ENCODE measurements at regions not wholly inside any gene's neighbourhood (a gene's known extent, or its start where the extent isn't known, plus 50 kb on each side); places are given as distances from the start of the nearest gene placed in this dataset.

DNA sequence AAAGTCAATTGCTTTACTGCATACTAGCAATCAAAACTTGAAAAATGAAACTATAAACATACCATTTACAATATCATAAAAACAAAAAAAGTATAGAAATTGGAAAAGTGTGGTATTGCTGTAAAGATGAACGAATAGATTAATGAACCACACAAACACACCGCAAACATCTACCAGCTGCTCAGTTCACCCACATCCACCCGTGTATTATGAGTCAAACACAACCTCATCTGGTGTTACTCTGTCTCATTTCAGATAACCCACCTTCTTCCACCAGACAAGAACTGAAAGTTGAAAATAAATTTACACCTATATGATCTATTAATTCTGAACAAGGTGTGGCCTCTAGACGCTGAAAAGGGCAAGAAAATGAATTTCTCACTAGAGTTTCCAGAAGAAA, 53.3 kb downstream of the BLID start:
- TF ChIP-seq, protein P1, sequence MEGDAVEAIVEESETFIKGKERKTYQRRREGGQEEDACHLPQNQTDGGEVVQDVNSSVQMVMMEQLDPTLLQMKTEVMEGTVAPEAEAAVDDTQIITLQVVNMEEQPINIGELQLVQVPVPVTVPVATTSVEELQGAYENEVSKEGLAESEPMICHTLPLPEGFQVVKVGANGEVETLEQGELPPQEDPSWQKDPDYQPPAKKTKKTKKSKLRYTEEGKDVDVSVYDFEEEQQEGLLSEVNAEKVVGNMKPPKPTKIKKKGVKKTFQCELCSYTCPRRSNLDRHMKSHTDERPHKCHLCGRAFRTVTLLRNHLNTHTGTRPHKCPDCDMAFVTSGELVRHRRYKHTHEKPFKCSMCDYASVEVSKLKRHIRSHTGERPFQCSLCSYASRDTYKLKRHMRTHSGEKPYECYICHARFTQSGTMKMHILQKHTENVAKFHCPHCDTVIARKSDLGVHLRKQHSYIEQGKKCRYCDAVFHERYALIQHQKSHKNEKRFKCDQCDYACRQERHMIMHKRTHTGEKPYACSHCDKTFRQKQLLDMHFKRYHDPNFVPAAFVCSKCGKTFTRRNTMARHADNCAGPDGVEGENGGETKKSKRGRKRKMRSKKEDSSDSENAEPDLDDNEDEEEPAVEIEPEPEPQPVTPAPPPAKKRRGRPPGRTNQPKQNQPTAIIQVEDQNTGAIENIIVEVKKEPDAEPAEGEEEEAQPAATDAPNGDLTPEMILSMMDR (IDR thresholded peaks at IDR 0.05; ENCODE audit: low read depth, low read length, missing control alignments) = no peak
- no peak for DNase-seq (ENCODE audit: low read depth)

DNA sequence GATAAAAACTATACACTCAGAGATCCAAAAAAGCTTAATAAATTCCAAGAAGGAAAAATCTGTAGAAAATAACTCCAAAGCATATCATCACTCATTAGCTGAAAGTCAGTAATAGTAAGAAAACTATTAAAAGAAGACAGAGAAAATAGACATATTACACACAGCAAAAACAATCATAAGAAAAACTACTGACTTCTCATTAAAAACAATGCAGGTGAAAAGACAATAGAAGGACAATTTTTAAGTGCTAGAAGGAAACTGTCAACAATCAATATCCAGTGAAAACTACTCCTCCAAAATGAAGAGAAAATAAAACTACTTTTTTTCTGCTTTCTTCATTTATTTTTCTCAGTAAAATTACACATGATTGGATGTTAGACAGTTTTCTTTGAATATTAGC, 56.5 kb downstream of the BLID start:
- no peak overlapping the region for H3K4me3 ChIP-seq (ENCODE audit: low read depth, low read length)
- TF ChIP-seq, protein P1 (IDR thresholded peaks at IDR 0.05; ENCODE audit: low read depth, low read length, missing control alignments) = no peak
- DNase-seq (ENCODE audit: low read depth) = no peak

More for the DNA sequence above, 53.3 kb downstream of the BLID start:
- H3K4me3 ChIP-seq (ENCODE audit: low read depth, low read length) = no peak overlapping the region

DNA sequence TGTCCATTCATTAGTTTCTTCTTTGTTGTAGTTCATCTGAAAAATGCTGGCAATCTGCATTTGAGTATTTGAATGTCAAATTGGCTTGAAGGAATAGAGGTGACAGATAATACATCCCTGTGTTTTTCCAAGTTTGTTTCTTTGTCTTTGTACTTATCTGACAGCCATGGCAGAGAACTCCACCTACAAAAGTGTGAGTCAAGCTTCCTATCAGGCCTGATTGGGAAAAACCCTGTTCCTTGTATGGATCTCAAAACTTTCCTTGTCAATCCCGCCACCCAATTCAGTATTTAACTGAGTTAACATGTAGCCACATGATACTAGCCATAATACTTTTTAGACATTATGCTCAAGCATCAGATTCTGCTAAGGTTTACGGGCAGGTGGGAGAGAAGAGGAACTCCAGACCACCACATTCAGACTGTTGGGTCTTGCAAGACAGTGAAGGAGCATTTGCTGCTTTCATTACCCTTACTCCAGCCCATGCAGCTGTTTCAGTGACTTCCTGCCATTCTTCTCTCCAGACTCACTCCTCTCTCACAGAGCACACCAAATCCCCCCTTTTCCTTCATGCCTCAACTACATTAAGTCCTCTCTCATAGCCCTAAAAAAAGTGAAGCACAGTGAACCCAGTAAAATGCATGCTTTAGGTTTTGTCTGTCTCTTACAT, 65.9 kb downstream of the BLID start:
- no peak overlapping the region for H3K4me3 ChIP-seq (ENCODE audit: low read depth, low read length)
- TF ChIP-seq, protein P1 (IDR thresholded peaks at IDR 0.05; ENCODE audit: low read depth, low read length, missing control alignments) = no peak

DNA sequence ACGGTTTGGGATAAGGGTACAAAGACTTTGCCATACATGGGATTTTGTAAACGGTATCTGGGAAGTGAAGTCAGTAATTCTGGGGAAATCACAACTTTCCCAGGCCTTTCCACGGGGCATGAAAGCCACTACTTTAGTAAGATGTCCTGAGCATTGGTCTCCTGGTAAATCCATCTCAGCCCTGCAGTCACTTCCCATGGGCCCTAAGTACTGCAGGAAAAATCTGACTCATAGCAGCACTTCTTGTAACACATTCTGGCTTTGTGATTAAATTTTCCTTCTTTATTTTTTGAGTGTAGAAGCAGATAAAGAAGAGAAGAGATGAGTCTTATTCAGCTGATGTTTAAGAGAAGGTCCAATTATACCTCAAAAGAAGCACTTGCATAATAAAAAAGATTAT, 67.6 kb downstream of the BLID start:
- TF ChIP-seq, protein P1 (IDR thresholded peaks at IDR 0.05; ENCODE audit: low read depth, low read length, missing control alignments) = no peak
- no peak for DNase-seq (ENCODE audit: low read depth)
- no peak overlapping the region for H3K4me3 ChIP-seq (ENCODE audit: low read depth, low read length)

More for the DNA sequence above, 65.9 kb downstream of the BLID start:
- DNase-seq (ENCODE audit: low read depth) = no peak

DNA sequence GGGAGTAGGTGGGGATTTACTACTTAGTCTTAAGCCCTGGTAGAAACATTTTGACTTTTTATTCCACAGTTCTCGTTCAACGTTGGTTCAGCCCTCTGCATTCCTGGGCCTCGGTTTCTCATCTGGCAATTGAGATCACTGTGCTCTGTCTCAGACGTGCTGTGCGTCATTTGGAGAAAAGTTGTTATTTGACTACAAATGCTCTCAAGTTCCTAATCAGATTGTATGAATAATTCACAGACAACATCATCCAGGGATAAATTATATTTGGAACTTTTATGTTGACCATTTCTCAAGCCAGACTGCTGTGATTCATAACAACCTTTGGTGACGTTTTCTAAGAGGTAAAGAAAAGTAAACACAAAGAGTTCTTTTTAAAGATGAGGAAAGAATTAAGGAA, 69.2 kb downstream of the BLID start:
- TF ChIP-seq, protein P1 (IDR thresholded peaks at IDR 0.05; ENCODE audit: low read depth, low read length, missing control alignments) = no peak
- no peak overlapping the region for H3K4me3 ChIP-seq (ENCODE audit: low read depth, low read length)
- DNase-seq (ENCODE audit: low read depth) = no peak

DNA sequence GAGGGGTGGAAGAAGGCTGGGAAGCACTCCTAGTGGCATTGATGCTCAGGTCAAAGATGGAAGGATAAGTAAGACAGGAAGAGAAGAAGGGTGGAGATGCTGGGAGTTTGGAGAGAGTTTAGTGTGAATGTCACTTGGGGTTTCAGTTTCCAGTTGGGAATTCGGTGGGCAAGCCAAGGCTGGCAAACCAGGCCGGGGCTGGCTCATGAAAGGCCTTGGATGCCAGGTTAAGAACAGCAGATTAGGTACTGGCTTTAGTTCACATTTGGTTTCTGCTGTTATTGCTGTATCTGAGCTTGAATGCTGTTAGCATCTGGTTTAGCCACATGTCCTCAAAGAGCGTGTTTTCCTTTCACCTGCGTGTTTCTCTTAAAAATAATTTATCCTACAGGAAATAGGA, 69.6 kb downstream of the BLID start:
- no peak for DNase-seq (ENCODE audit: low read depth)
- TF ChIP-seq, protein P1 (IDR thresholded peaks at IDR 0.05; ENCODE audit: low read depth, low read length, missing control alignments) = no peak

DNA sequence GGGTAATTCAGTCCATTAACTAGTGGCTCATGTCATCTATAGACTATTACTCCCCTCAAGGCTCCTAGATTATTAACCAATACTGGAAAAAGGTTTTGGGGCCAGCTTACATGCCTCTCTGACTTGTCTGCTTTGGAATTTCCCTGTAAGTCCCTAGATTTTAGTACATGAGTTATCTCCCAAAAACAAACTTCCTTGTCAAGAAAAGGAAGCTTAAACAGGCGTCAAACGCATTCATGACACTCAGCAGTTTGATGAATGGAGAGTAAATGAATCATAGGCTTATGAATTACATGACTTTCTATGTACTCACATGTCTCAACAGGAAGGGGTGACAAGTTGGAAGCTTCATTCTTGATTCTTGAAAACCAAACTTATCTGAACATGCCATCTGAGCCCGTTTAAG, 70.8 kb downstream of the BLID start:
- TF ChIP-seq, protein P1 (IDR thresholded peaks at IDR 0.05; ENCODE audit: low read depth, low read length, missing control alignments) = no peak
- no peak overlapping the region for H3K4me3 ChIP-seq (ENCODE audit: low read depth, low read length)
- no peak for DNase-seq (ENCODE audit: low read depth)

More for the DNA sequence above, 69.6 kb downstream of the BLID start:
- H3K4me3 ChIP-seq (ENCODE audit: low read depth, low read length) = no peak overlapping the region

Measured in GM12864 (cell line).